SK-N-SH (cell line): ENCODE measurements at regions not wholly inside any gene's neighbourhood (a gene's known extent, or its start where the extent isn't known, plus 50 kb on each side); places are given as distances from the start of the nearest gene placed in this dataset.

ENCODE experiments used
- CTCF ChIA-PET: fragments of 300-600, 350-600 bp; formaldehyde crosslinking; extraction: SDS; loops from one replicate; lab custom pipeline; 2021; lab: Yijun Ruan, JAX
- POLR2A ChIA-PET: fragments of 350-600 bp; sonication (Branson Sonifier 250); formaldehyde crosslinking; extraction: SDS; loops from one replicate; lab custom pipeline; 2020; ENCODE audit warnings: antibody characterized with exemption, inconsistent platforms; lab: Yijun Ruan, JAX
- DNase-seq: peaks from one replicate; pipeline ENCODE4 v3.0.0; 2012
- H2AFZ ChIP-seq: fragments of 200-600 bp; sonication (generic); 2 replicates; pipeline ENCODE4 v1.8.1; 2016; ENCODE audit warnings: antibody characterized with exemption, mild to moderate bottlenecking, low read depth
- H3F3A ChIP-seq: fragments of 200-600 bp; sonication (generic); replicated peaks from 2 replicates; pipeline ENCODE3; 2016; ENCODE audit warnings: antibody characterized with exemption, mild to moderate bottlenecking; ENCODE audit not compliant: insufficient read depth
- H3K27ac ChIP-seq, 2 experiments: fragments of 200-500 bp in 1 of 2; fragments of 200-600 bp in 1 of 2; sonication (Bioruptor generic) in 1 of 2; sonication (generic), shearing (Covaris generic) in 1 of 2; 2 replicates each; pipeline versions ENCODE4 v1.5.1 to v1.6.1; 2014 to 2016; ENCODE audit warnings: low read depth in 2 of 2, inconsistent platforms in 1 of 2, low read length in 1 of 2, mild to moderate bottlenecking in 1 of 2, mixed read lengths in 1 of 2
- H3K27me3 ChIP-seq: fragments of 200-600 bp; sonication (generic), shearing (Covaris generic); 2 replicates; pipeline ENCODE4 v1.6.1; 2016; ENCODE audit warnings: mixed run types; ENCODE audit not compliant: insufficient read depth
- H3K36me3 ChIP-seq, 2 experiments: fragments of 200-500 bp in 1 of 2; fragments of 200-600 bp in 1 of 2; sonication (Bioruptor generic) in 1 of 2; sonication (generic) in 1 of 2; replicated peaks in 1 of 2; 2 replicates each; pipeline versions ENCODE3 to v1.5.1; 2014 to 2016; ENCODE audit warnings: low read length in 1 of 2, mild to moderate bottlenecking in 1 of 2; ENCODE audit not compliant: insufficient read depth in 2 of 2, control insufficient read depth in 1 of 2
- H3K4me1 ChIP-seq, 2 experiments: fragments of 200-500 bp in 1 of 2; fragments of 200-600 bp in 1 of 2; sonication (Bioruptor generic) in 1 of 2; sonication (generic), shearing (Covaris generic) in 1 of 2; 2 replicates each; pipeline versions ENCODE4 v1.5.1 to v1.6.1; 2014 to 2016; ENCODE audit warnings: low read depth in 1 of 2, low read length in 1 of 2, mixed run types in 1 of 2; ENCODE audit not compliant: insufficient read depth in 2 of 2, control insufficient read depth in 1 of 2
- H3K4me2 ChIP-seq: fragments of 200-600 bp; sonication (generic), shearing (Covaris generic); 2 replicates; pipeline ENCODE4 v1.6.1; 2017; ENCODE audit warnings: mixed run types
- H3K4me3 ChIP-seq, 2 experiments: fragments of 200-500 bp in 1 of 2; fragments of 200-600 bp in 1 of 2; sonication (Bioruptor generic) in 1 of 2; sonication (generic), shearing (Covaris generic) in 1 of 2; 2 replicates each; pipeline versions ENCODE4 v1.5.1 to v1.8.1; 2014 to 2016; ENCODE audit warnings: low read depth in 2 of 2, inconsistent platforms in 1 of 2, low read length in 1 of 2, mild to moderate bottlenecking in 1 of 2, mixed read lengths in 1 of 2, moderate library complexity in 1 of 2
- H3K79me2 ChIP-seq: fragments of 200-600 bp; sonication (generic); 2 replicates; pipeline ENCODE4 v1.8.1; 2017; ENCODE audit warnings: mild to moderate bottlenecking; ENCODE audit not compliant: insufficient read depth
- H3K9ac ChIP-seq: fragments of 200-600 bp; sonication (generic); 2 replicates; pipeline ENCODE4 v1.6.1; 2017; ENCODE audit warnings: mixed run types
- H3K9me2 ChIP-seq: fragments of 200-600 bp; sonication (generic); 2 replicates; pipeline ENCODE4 v1.6.1; 2017; ENCODE audit warnings: mixed run types
- H3K9me3 ChIP-seq: fragments of 200-600 bp; sonication (generic); 2 replicates; pipeline ENCODE4 v1.6.1; 2017; ENCODE audit warnings: mixed run types, mild to moderate bottlenecking, moderate library complexity
- H4K20me1 ChIP-seq: fragments of 200-600 bp; sonication (generic); 2 replicates; pipeline ENCODE4 v1.6.1; 2017; ENCODE audit warnings: mild to moderate bottlenecking, mixed run types; ENCODE audit not compliant: insufficient read depth
- CHD2 ChIP-seq: fragments of 150-350 bp; IDR thresholded peaks from 2 replicates; pipeline ENCODE4 v1.6.1; 2018; ENCODE audit warnings: low read length; ENCODE audit not compliant: partially characterized antibody
- ELF1 ChIP-seq: IDR thresholded peaks from 2 replicates; pipeline ENCODE4 v1.4.0; 2012
- EP300 ChIP-seq, 2 experiments: IDR thresholded peaks; 2 replicates each; pipeline versions ENCODE4 v1.4.0 to v1.6.1; 2012; ENCODE audit warnings: borderline replicate concordance in 1 of 2, low read depth in 1 of 2, low read length in 1 of 2
- FOSL2 ChIP-seq: IDR thresholded peaks from 2 replicates; pipeline ENCODE4 v1.4.0; 2012; ENCODE audit warnings: low read depth, mild to moderate bottlenecking, moderate library complexity, borderline replicate concordance
- FOXJ3 ChIP-seq: sonication (generic); formaldehyde crosslinking; IDR thresholded peaks from 2 replicates; pipeline ENCODE4 v1.5.1; 2020; ENCODE audit warnings: mild to moderate bottlenecking, missing genetic modification reagents
- GATA2 ChIP-seq: sonication (generic); formaldehyde crosslinking; IDR thresholded peaks from 2 replicates; pipeline ENCODE4 v1.5.0; 2020; ENCODE audit warnings: mild to moderate bottlenecking, missing genetic modification reagents
- IRF3 ChIP-seq: fragments of 150-350 bp; IDR thresholded peaks from 2 replicates; pipeline ENCODE4 v1.6.1; 2016; ENCODE audit warnings: mild to moderate bottlenecking, low read depth, low read length
- MXI1 ChIP-seq: IDR thresholded peaks from 2 replicates; pipeline ENCODE4 v1.6.1; 2012; ENCODE audit warnings: mild to moderate bottlenecking, low read depth, low read length, improper control_type of control experiment
- RAD21 ChIP-seq: IDR thresholded peaks from 2 replicates; pipeline ENCODE4 v1.6.1; 2012; ENCODE audit warnings: mild to moderate bottlenecking, low read length
- RCOR1 ChIP-seq: fragments of 150-350 bp; IDR thresholded peaks from 2 replicates; pipeline ENCODE4 v1.6.1; 2017; ENCODE audit warnings: antibody characterized with exemption, low read length
- SIN3A ChIP-seq: IDR thresholded peaks from 2 replicates; pipeline ENCODE4 v1.6.1; 2012; ENCODE audit warnings: low read depth, mild to moderate bottlenecking, low read length, moderate library complexity, borderline replicate concordance
- TAF1 ChIP-seq: IDR thresholded peaks from 2 replicates; pipeline ENCODE4 v1.6.1; 2012; ENCODE audit warnings: low read depth, mild to moderate bottlenecking, low read length, moderate library complexity, borderline replicate concordance
- TCF12 ChIP-seq: IDR thresholded peaks from 2 replicates; pipeline ENCODE4 v1.4.0; 2012
- USF2 ChIP-seq: fragments of 150-350 bp; IDR thresholded peaks from 2 replicates; pipeline ENCODE4 v1.6.1; 2017; ENCODE audit warnings: antibody characterized with exemption, low read length, low read depth, borderline replicate concordance
- YY1 ChIP-seq: IDR thresholded peaks from 2 replicates; pipeline ENCODE4 v1.4.0; 2012; ENCODE audit warnings: low read depth, mild to moderate bottlenecking
- ZBTB33 ChIP-seq: IDR thresholded peaks from 2 replicates; pipeline ENCODE4 v1.4.0; 2012; ENCODE audit warnings: low read depth, borderline replicate concordance
- WGBS: methylation state at CpG from one replicate; pipeline ENCODE4 v1.1.6; 2017; ENCODE audit warnings: low lambda C conversion rate; 5-methylcytosine and 5-hydroxymethylcytosine counted together

- Histone ChIP-seq H3K27me3 (no peaks in the 10 kb centered on the region), H3K4me2 (no peak overlapping the region), H3K4me1 (peaks cover 0 to 21% of the 10 kb centered on the region in 2 experiments; a peak in 1 of 4 replicates), H3K9me3 (no peaks in the 10 kb centered on the region), H3F3A (no peaks in the 10 kb centered on the region), H3K27ac (peak overlapping the region in 1 of 2 experiments; percentile 94; a peak in 2 of 4 replicates), H3K36me3 (no peaks in the 10 kb centered on the region), H3K9me2 (no peaks in the 10 kb centered on the region), H3K79me2 (no peaks in the 10 kb centered on the region), H3K9ac (no peak overlapping the region), H4K20me1 (no peaks in the 10 kb centered on the region), H2AFZ (no peak overlapping the region), H3K4me3 (no peak overlapping the region)
- no peak for DNase-seq
- WGBS = 30% methylated on average over 3 of the region's 3 CpGs
- ChIA-PET CTCF (interaction anchor here (1.3 to 3.0 kb wide), 3 partner anchors 18 to 154 kb away, joined by 3 to 8 read pairs (median 4); no protein-coding TSS in a partner anchor), POLR2A (no interaction called here)
- no peak for TF ChIP-seq FOSL2
- no peak for TF ChIP-seq TAF1
- TF ChIP-seq EP300 (IDR thresholded peaks at IDR 0.05; ENCODE audit: borderline replicate concordance in 1 of 2, low read depth in 1 of 2, low read length in 1 of 2) = no peak
- no peak for TF ChIP-seq USF2
- no peak for TF ChIP-seq RCOR1
- TF ChIP-seq TCF12 = no peak
- TF ChIP-seq SIN3A = no peak
- TF ChIP-seq IRF3 = no peak
Observed at GRCh38 chr1:5466487-5466886, 525.7 kb downstream of the NPHP4 start.

GRCh38 chr1:5465281-5465711, 526.9 kb downstream of the NPHP4 start:
- Histone ChIP-seq H3F3A (no peaks in the 10 kb centered on the region), H3K79me2 (no peaks in the 10 kb centered on the region), H3K27me3 (no peaks in the 10 kb centered on the region), H3K4me3 (no peak overlapping the region), H3K9me2 (no peaks in the 10 kb centered on the region), H3K4me2 (no peak overlapping the region), H3K4me1 (peaks cover 0 to 21% of the 10 kb centered on the region in 2 experiments; a peak in 1 of 4 replicates), H3K27ac (peak overlapping the region in 1 of 2 experiments; percentile 94; a peak in 2 of 4 replicates), H3K9me3 (no peaks in the 10 kb centered on the region), H3K9ac (no peak overlapping the region), H4K20me1 (no peaks in the 10 kb centered on the region), H2AFZ (no peak overlapping the region), H3K36me3 (no peaks in the 10 kb centered on the region)
- TF ChIP-seq FOXJ3 = peak; percentile 87; the same call in 1 of the 2 replicates
- TF ChIP-seq GATA2 (CRISPR knock-in tag) = peak; percentile 97
- no peak for TF ChIP-seq ELF1
- TF ChIP-seq MXI1 = 0 out of 2 replicates have a peak, but pooled peaks have one; percentile 48
- TF ChIP-seq ZBTB33 = no peak
- no peak; the same call in 1 of the 2 replicates for TF ChIP-seq RAD21
- no peak for TF ChIP-seq TCF12
- peak; percentile 79 for TF ChIP-seq RCOR1
- no peak for TF ChIP-seq FOSL2
- no peak for TF ChIP-seq YY1
- peak in 1 of 2 experiments; percentile 97; a peak in 2 of 4 replicates for TF ChIP-seq EP300 (IDR thresholded peaks at IDR 0.05; ENCODE audit: borderline replicate concordance in 1 of 2, low read depth in 1 of 2, low read length in 1 of 2)
- TF ChIP-seq CHD2 = peak; percentile 83
- ChIA-PET POLR2A (interaction anchor here (0.5 to 1.8 kb wide), 6 partner anchors 9 to 808 kb away, joined by 3 to 15 read pairs (median 4); no protein-coding TSS in a partner anchor), CTCF (interaction anchor here (0.6 to 3.0 kb wide), 11 partner anchors 9 to 809 kb away, joined by 3 to 10 read pairs (median 4); no protein-coding TSS in a partner anchor)
- peak; percentile 74 for DNase-seq
- WGBS = 1% methylated on average over 4 of the region's 7 CpGs
